GM12891 (cell line): ENCODE measurements at regions not wholly inside any gene's neighbourhood (a gene's known extent, or its start where the extent isn't known, plus 50 kb on each side); places are given as distances from the start of the nearest gene placed in this dataset.

ENCODE experiments used
- POLR2A ChIP-seq: IDR thresholded peaks from 2 replicates; pipeline ENCODE4 v1.6.1; 2011; ENCODE audit warnings: low read depth, low read length, control low read depth
- POLR2AphosphoS5 ChIP-seq: IDR thresholded peaks from 2 replicates; pipeline ENCODE4 v1.6.1; 2011; ENCODE audit warnings: low read depth, low read length, control low read depth
- TAF1 ChIP-seq: IDR thresholded peaks from 2 replicates; pipeline ENCODE4 v1.6.1; 2011; ENCODE audit warnings: low read depth, low read length, control low read depth

- TF ChIP-seq TAF1 (no peak), POLR2A (no peak), POLR2AphosphoS5 (no peak)
These were observed 54.4 kb upstream of the HAO2 start for GRCh38 chr1:119314001-119314796.
